ENCODE measurements at regions not wholly inside any gene's neighbourhood (a gene's known extent, or its start where the extent isn't known, plus 50 kb on each side); places are given as distances from the start of the nearest gene placed in this dataset.
"Not testable (repeated sequence)": the region's sequence is repeated elsewhere in the genome, so short reads cannot be mapped to it uniquely, and the experiment has no call there.

DNA sequence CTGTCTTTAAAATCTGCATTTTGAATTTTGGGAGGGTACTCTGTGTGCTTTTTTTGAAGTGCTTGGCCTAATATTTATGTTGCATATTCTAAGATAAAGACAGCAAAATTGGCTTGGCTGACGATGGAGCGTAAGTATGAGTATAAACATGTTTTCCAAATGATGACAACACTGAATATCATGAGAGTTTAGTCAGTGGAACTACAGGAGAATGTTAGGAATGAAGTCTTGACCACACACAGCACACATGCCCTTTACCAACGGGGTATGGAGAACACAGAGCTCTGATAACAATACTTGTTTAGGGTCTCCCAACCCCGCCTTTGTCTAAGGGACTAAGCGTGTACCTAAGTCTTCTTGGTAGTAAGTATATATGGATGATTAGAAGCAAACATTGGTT is 253.9 kb upstream of the FZD8 start:
- DNase-seq (ENCODE audit: low spot score), result peak; percentile 79

DNA sequence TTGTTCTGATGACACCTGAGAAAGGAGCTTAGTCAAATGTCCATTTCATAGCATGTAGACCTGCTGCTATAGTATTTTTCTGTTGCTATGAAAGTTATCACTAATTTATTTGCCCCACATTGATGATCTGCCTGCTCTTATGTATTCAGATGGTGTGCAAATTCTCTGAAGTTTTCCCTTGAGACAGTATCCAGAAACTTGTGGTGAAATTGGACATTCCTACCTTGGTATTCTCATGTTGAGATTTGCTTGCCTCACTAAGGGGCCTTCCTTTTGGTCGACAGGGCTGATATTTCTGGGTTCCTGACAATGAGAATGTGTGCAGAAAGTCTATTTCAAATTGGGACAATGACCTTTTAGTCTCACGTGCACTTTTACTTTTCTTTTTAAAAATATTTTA is 253.2 kb upstream of the FZD8 start:
- DNase-seq (ENCODE audit: low spot score), result peak; percentile 22

DNA sequence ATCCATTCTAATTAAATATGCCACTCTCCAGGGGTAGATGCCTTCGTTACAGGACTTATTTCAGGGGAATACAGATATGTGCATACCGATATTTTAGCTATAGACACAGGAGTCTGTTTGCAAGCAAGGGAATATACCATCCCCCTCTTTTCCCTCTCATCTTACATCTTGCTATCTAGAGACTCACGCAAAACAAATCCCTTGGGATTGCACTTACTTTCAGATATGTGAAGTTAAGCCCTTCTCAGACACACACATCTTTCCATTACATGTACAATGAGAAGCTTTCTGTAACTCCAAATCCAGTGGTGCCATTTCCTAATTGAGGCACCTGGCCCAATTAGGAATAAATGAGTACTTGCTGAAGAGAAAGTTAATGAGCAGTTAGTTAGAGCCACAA is 250.4 kb upstream of the FZD8 start:
- DNase-seq (ENCODE audit: low spot score), result no peak

DNA sequence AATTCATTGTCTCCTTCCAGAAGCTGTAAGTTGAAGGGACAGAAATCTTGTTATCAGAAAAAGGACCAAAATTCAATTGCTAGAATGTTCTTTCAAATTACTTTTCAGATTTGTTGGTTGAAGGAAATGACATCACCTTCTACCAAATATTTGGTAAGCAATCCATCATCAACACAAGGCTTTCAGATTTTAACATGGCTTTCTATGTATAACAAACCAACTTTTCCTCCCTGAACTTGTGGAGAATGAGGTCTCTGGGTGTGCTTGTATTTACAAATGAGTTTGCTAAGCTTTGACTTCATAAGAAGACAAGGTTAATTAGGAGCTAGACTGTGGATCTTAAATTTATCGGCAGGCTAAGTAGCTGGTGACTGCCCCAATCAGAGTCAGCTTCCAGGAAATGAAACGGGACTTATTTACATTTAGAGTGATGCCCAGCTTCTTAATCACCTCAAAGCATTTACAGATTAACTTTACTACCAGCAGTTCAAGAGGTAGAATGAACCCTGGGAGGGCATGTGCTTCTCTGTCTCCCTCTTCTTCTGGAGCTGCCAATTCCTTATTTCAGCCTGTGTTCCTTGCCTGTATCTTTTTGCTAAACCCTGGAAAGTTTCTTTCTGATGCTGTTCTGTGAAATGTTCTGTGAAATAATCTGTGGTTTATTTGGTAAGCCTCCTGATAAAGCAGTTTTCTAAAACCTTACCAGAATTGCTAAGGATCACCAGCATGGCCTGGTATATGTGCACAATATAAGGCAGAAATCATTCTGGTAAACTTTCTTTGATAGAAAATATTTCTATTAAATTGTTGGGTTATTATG is 248.8 kb upstream of the FZD8 start:
- no peak for DNase-seq (ENCODE audit: low spot score)

DNA sequence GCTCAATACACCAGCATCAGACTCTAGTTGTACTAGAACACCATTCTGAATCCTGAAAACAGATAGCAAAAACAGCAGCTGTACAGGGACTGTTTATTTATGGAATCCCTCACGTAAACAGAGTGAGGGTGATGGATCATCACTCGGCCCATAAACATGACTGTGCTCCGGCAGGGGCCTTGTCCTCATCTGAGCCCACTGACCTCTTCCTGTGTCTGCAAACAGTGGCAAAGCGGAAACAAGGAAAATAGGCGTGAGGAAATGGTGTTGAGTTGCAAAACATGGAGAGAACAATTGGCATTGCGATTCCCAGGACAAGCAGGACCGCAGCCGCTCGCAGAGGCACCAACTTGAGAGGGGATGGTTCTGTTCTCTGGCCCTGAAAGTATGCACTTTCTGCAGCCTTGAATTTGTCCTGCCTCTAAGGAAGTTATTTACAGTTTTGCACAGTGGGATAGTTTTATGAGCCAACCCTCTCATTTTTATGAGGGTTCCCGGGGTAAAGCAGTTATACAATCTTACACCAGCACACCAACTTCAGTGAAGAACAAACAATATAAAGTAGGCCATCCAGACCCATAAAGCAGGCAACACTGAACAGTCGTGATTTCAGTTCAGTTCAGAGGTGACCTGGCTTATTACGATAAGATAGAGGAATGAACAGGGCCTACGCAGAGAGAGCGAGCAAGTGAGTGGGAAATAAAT is 248.0 kb upstream of the FZD8 start:
- DNase-seq (ENCODE audit: low spot score), result no peak

DNA sequence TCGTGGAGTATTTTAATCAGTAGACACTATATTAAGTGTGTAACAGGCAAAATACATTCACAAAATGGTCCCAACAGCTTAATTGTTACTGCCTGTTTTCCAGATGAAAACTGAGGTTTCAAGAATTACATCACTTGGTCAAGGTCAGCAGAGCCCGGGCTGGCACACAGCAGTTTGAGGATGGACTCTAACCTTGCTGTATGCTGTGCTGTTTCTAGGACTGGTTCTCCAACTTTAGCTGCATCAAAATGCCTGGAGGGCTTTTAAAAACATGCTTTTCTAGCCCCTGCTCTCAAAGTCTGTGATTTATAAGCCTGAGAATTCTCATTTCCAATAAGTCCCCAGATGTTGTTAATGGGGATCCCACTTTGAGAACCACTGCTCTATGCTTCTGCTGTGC is 247.1 kb upstream of the FZD8 start:
- DNase-seq (ENCODE audit: low spot score), result no peak

DNA sequence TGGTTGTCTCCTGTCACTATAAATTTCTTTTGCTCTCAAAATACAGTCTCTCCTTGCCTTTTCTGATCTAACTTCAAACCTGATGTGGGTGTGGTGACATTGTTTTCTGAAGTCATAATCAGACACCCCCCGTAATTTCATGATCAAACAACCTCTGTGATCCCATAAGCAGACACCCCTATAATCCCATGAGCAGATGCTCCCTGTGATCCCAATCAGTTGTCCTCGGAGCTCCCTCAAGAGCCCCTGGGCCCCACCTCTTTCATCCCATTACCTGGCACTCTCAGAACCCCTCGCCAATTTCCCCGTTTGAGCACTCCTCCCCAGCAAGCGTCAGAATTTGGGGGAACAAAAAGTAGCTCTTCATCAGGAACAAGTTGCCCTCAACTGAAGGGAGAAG is 246.3 kb upstream of the FZD8 start:
- DNase-seq (ENCODE audit: low spot score), result no peak

DNA sequence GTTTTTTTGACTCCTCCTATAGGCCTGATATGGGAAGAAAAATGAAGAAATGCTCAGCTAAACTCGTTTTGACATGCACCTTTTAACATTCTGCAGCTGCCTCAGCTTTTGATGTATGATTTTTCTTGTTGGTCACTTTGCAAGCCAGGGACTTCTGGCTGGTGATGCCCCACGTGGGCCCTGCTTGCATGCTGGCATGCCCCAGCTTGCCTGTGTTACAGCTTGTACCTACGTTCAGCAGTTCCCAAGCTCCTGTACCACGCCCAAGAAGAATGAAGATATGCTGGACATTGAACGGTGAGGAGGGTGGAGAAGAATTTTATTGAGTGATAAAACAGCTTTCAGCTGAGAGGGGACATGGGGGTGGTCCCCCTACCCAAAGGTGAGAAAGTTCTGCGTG is 245.6 kb upstream of the FZD8 start:
- no peak for DNase-seq (ENCODE audit: low spot score)

DNA sequence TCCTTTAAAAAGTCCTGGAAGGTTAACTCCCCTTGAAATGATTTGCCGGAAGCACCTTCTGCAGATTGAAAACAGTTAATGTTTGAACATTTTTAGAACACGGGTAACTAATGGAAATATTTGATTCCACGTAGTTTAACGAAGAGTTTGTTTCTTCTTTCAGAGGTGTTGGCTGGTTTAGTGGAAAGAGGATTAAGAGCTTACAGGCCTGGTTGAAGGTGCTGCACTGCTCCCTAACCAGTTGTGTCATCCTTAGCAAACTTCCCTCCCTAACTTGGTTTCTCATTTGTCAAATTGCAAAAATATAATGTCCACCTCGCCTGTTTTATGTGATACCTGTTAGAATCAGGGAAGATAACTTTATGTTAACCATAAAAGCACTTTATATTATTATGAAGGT is 243.0 kb upstream of the FZD8 start:
- no peak for DNase-seq (ENCODE audit: low spot score)

DNA sequence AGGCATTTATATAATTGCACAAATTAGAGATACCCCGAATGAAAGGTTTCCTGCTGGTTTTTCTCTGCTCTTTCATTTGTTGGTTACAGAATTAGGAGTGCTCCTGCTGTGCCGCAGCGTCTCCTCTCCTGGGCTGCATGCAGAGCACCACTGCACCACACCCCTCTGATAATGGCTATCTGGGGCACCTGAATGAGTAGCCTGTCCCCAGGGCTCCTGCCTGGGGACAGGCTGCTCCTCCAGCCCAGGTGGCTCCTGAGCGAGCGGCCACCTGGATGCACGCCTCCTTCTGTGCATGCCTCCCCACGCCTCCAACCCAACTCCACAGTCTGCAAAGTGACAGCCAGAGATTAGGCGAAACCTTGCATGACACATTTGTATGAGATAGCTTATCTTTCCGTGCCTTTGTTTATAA is 242.6 kb upstream of the FZD8 start:
- DNase-seq (ENCODE audit: low spot score), result no peak

DNA sequence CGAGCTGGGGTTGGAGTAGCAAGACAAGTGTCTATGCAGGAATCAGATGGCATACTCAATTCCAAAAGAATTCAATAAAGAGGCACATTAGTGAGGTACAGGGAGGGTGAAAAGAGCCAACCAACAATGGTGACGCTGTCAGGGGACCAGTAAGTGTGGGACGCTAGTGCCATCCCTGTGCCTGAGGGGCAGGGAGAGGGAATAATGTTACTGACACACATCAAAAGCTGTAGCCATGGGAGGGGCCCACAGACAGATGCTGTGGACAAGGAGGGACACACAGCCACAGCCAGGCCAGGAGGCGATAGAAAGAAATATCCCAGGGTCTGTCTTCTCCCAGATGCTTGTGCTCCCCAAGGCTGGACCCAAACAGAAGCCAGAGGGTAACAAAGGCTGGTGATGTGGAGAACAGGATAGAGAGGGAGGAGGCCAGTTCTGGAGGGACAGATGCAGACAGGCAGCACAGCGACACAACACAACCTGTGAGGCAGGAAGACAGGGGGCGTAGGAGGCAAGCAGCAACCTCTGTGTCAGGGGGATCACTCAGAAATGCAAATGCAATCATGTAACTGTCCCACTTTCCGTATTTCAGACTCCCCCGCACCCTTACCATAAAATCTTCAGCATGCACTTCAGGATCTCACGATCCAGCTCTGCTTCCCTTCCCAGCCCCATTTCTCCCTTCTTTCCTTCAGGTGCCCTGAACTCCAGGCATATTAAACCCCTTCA is 240.5 kb upstream of the FZD8 start:
- DNase-seq (ENCODE audit: low spot score), result no peak

DNA sequence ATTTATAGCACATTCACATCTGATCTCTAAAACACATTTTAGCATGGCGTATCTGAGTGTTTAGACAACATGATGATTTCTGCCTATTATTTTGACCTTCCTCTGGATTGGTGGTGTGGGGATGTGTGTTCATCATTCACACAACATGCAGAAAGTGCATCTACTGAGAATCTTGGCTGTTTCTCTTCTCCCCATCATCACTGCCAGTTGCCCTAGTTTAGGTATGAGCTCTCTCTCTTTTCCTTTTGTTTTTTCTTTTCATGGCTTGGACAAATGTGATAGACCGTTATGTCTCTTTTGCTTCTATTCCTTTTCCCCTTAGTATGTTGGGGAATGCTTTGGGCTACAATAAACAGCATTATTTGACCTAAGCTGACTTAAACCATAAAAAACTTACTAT is 239.2 kb upstream of the FZD8 start:
- no peak for DNase-seq (ENCODE audit: low spot score)

DNA sequence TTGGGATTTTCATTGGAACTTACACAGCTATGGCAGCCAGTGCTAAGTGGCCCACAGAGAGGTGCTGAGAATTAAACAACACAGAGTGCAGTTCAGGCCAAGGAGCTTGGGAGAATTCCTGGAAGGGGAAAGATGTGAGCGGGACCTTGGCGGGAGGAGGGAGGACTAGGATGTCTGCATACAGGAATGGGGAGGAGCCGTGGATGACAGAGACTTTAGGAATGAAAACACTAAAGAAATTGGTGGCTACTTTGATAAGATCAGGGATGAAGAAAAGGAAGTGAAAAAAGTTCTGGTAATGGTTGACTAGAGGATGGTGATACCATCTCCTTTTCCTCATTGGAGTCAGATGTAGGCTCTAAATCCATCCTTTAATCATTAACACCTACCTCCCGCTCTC is 234.2 kb upstream of the FZD8 start:
- DNase-seq (ENCODE audit: low spot score), result peak; percentile 66

DNA sequence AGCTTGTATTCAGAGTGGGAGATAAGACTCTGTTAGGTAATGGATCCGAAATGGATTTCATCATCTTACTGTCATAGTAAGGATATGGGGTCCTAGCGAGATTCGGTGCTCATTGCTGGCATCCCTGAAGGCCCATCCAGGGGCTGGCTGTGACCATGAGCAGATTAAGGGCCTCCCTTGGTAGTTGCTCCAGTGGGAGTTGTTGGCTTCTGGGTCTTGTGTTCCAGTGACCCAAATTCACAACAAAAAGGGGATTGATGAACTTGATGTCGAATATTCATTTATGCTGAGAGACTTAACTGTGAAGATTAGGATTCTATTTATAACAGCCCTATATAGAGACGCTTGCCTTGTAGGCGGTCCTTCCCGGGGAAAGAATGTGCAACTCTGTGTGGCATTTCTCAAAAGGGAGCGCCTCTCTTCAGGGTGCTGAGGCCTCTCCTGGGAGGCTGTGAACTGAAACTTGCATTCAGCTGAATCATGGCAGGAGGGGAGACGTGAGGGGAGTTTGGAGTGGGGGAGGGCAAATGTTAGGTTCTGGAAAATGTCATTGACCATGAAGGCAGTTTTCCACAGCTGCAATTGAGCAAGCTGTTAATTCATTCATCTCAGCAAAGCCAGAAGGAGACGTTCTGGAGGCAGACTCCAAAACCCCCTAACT is 233.1 kb upstream of the FZD8 start:
- no peak for DNase-seq (ENCODE audit: low spot score)

DNA sequence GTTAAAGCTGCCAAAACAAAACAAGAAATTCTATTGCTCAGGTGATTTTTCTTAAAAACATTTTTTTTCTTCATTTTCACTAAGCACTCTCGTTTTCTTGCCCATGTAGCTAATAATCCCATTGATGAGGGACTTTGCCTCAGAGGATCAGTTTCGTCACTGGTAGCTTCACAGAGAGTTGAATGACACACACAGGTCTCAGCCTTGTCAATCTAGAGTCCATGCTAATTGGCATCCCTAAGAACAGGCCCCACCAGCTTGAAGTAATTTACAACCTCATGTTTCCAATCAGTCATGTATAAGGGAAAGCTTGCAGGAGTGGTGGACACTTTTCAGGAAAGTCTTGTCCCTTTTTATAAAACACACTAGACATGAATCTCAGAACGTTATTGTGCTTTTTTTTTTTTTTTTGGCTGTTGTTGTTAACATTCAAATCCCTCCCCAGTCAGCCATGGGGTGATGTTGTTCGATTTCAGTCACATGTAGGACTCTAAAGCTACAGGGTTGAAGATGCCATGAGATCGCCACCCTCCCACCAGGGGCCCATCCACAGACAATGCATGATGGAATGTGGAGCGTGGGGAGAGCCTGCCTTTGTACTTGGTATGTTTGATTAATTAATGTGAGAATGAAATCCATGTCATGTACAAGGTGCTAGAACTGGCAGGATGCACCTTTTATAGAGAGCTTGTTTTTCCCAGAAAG is 232.4 kb upstream of the FZD8 start:
- no peak for DNase-seq (ENCODE audit: low spot score)

DNA sequence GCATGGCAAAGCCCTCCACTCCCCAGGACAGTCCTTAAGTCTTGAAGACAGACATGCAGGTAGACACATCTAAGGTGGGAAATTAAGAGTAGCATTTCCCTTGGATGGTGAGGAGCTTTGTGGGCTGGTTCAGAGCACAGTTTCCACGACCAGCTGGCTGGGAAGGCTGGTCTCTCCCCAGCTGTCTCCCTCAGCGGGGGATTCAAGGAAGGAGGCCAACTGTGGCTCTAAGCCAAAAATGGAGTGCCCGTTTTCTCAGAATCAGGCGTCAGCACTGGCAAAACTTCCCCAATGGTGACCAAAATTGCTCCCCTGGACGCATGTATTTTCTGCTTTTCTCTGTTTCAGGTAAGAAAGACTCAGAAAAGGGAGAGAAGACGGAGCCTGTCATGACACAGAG is 230.6 kb upstream of the FZD8 start:
- DNase-seq (ENCODE audit: low spot score), result no peak

DNA sequence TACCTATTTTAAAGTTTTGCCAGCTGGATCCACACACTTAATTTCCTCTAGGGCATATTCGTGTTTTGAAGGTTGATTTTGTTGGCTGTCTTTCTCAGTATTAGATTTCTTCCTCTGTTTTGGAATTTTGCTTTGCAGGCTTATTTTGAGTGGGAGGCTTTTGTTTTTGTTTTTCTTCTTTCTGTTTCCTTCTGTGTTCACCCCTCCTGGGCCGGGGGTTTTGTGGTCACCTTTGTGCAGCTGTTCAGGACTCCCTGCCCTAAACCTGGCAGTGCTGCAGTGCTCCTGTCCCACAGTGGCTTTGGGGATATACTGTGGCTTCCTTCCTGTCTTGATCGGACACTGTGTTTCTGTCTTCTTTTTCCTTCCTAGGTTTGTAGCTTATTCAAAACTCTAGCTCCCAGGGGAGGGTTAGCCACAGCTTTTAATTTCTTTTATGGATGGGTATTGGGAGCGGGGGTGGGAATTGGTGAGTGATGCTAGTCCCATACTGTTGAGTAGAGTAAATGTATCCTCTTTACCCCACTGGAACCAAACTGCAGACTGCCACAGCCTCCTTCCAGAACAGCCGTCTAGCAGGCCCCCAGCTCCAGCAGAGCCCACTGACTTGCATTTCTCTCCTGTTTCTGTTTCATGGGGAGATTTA is 228.7 kb upstream of the FZD8 start:
- no peak for DNase-seq (ENCODE audit: low spot score)

DNA sequence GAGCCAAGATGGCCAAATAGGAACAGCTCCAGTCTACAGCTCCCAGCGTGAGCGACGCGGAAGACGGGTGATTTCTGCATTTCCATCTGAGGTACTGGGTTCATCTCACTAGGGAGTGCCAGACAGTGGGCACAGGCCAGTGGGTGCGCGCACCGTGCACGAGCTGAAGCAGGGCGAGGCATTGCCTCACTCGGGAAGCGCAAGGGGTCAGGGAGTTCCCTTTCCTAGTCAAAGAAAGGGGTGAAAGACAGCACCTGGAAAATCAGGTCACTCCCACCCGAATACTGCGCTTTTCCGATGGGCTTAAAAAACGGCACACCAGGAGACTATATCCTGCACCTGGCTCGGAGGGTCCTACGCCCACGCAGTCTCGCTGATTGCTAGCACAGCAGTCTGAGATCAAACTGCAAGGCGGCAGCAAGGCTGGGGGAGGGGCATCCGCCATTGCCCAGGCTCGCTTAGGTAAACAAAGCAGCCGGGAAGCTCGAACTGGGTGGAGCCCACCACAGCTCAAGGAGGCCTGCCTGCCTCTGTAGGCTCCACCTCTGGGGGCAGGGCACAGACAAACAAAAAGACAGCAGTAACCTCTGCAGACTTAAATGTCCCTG is 216.7 kb upstream of the FZD8 start:
- DNase-seq (ENCODE audit: low spot score), result not testable (repeated sequence)

DNA sequence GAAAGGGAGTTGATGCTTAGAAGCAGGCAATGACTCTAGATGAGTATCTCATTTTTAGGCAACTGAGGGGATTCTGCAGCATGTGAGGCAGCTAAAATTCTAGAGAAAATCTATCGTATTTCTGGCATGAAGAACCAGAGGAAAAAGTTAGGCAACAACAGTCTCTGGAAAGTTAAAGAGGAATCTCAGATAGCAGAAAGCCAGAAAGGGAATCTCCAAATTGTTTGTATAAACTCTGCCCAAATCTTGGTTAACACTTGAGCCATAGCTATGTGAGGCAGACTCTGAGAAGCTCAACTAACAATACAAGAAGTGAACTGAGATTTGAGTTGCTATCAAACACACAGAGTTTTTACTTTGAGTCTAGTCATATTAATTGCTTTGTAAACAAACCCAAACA is 215.8 kb upstream of the FZD8 start:
- no peak for DNase-seq (ENCODE audit: low spot score)

DNA sequence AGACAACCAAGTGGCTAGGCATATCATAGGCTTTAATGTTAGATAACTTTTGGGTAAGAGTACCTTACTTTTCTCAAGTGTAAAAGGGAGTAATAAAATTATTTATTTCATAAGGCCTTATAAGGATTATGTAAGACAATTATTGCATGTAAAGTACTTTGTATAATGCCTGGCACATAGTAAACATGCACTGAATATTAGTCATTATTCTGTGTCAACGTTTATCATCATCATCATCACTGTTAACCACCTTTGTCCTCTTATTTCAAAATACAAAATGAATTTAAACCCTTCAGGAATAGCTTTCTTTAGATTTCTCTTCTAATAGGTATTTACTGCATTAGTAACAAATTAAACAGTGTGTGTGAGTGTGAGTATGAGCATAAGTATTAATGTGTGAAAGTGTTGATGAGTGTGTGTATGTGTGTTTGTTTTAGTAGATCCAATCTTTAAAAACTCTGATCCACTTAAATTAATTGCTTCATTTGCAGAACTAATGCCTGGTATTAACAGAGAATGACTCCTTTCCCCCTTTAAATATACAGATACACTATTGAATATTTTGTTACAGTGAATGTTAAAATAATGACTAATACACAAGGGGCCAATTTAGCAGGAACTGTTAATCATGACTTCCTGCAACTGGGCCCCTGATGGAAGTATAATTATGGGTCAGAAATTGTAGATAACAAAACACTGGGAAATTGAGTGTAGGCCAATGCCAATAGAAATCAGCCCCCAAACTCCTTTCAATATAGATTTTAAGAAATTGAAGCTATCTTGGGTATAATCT is 213.3 kb upstream of the FZD8 start:
- DNase-seq (ENCODE audit: low spot score), result no peak
